WTC11 (cell line): ENCODE measurements at regions not wholly inside any gene's neighbourhood (a gene's known extent, or its start where the extent isn't known, plus 50 kb on each side); places are given as distances from the start of the nearest gene placed in this dataset.

ENCODE experiments used
- ATAC-seq: fragments of 200-7000 bp; cut with Tn5 transposase; 2 replicates; pipeline ENCODE4 v1.10.0; 2021; ENCODE audit warnings: mild to moderate bottlenecking, moderate library complexity
- CTCF ChIA-PET: fragments of 300-600 bp; sonication (Branson Sonifier 250); formaldehyde crosslinking; loops from one replicate; lab custom pipeline; 2021; ENCODE audit warnings: antibody characterized with exemption; lab: Charles Lee
- POLR2A ChIA-PET: fragments of 350-600 bp; sonication (Branson Sonifier 250); formaldehyde crosslinking; loops from one replicate; lab custom pipeline; 2021; ENCODE audit warnings: antibody characterized with exemption; lab: Charles Lee
- DNase-seq: peaks from one replicate; pipeline ENCODE4 v3.0.0; 2021; ENCODE audit warnings: low spot score
- H3K27ac Mint-ChIP-seq: 2 replicates; pipeline ENCODE4 v1.8.0; 2021; ENCODE audit warnings: mixed read lengths
- H3K27me3 Mint-ChIP-seq: 2 replicates; pipeline ENCODE4 v1.8.0; 2021; ENCODE audit warnings: low read depth, mild to moderate bottlenecking, moderate library complexity, mixed read lengths
- H3K36me3 Mint-ChIP-seq: 2 replicates; pipeline ENCODE4 v1.8.0; 2021; ENCODE audit warnings: mixed read lengths
- H3K4me1 Mint-ChIP-seq: 2 replicates; pipeline ENCODE4 v1.8.0; 2022; ENCODE audit warnings: mixed read lengths
- H3K4me3 Mint-ChIP-seq: 2 replicates; pipeline ENCODE4 v1.8.0; 2021; ENCODE audit warnings: mild to moderate bottlenecking, moderate library complexity, mixed read lengths
- H3K9me3 Mint-ChIP-seq: 2 replicates; pipeline ENCODE4 v1.8.0; 2021; ENCODE audit warnings: mixed read lengths
- GABPB1 ChIP-seq: sonication (generic); formaldehyde crosslinking; IDR thresholded peaks from 2 replicates; pipeline ENCODE4 v1.8.1; 2023; ENCODE audit warnings: mild to moderate bottlenecking, missing genetic modification reagents
- KAT7 ChIP-seq: sonication (generic); formaldehyde crosslinking; IDR thresholded peaks from 2 replicates; pipeline ENCODE4 v1.8.1; 2023; ENCODE audit warnings: missing genetic modification reagents, mild to moderate bottlenecking, borderline replicate concordance
- PRRX2 ChIP-seq: fragments of 250-450 bp; sonication (Bioruptor Pico); IDR thresholded peaks from 2 replicates; pipeline ENCODE4 v1.8.0; 2021; ENCODE audit warnings: mild to moderate bottlenecking
- SMAD3 ChIP-seq: sonication (generic); formaldehyde crosslinking; IDR thresholded peaks from 2 replicates; pipeline ENCODE4 v1.8.0; 2022; ENCODE audit warnings: missing genetic modification reagents, mild to moderate bottlenecking, borderline replicate concordance
- TEAD1 ChIP-seq: sonication (generic); formaldehyde crosslinking; IDR thresholded peaks from 2 replicates; pipeline ENCODE4 v1.8.0; 2022; ENCODE audit warnings: mild to moderate bottlenecking, missing genetic modification reagents
- ZNF138 ChIP-seq: sonication (generic); formaldehyde crosslinking; conservative IDR thresholded peaks from 2 replicates; pipeline ENCODE4 v1.8.1; 2022; ENCODE audit warnings: mild to moderate bottlenecking, moderate library complexity, missing genetic modification reagents
- TF ChIP-seq, protein P1 (sequence below): sonication (generic); formaldehyde crosslinking; IDR thresholded peaks from 2 replicates; pipeline ENCODE4 v1.8.1; 2023; ENCODE audit warnings: mild to moderate bottlenecking, missing genetic modification reagents
- TF ChIP-seq, protein P2 (sequence below): sonication (generic); formaldehyde crosslinking; conservative IDR thresholded peaks from 2 replicates; pipeline ENCODE4 v1.8.1; 2022; ENCODE audit warnings: mild to moderate bottlenecking, missing genetic modification reagents
- TF ChIP-seq, protein P3 (sequence below): sonication (generic); formaldehyde crosslinking; IDR thresholded peaks from 2 replicates; pipeline ENCODE4 v1.8.0; 2023; ENCODE audit warnings: missing genetic modification reagents, mild to moderate bottlenecking, borderline replicate concordance
- TF ChIP-seq, protein P4 (sequence below): sonication (generic); formaldehyde crosslinking; IDR thresholded peaks from 2 replicates; pipeline ENCODE4 v1.8.1; 2023; ENCODE audit warnings: mild to moderate bottlenecking, missing genetic modification reagents, moderate library complexity
- TF ChIP-seq, protein P5 (sequence below): fragments of 200-600 bp; IDR thresholded peaks from 2 replicates; pipeline ENCODE4 v1.8.0; 2022; ENCODE audit warnings: antibody characterized with exemption

DNA sequence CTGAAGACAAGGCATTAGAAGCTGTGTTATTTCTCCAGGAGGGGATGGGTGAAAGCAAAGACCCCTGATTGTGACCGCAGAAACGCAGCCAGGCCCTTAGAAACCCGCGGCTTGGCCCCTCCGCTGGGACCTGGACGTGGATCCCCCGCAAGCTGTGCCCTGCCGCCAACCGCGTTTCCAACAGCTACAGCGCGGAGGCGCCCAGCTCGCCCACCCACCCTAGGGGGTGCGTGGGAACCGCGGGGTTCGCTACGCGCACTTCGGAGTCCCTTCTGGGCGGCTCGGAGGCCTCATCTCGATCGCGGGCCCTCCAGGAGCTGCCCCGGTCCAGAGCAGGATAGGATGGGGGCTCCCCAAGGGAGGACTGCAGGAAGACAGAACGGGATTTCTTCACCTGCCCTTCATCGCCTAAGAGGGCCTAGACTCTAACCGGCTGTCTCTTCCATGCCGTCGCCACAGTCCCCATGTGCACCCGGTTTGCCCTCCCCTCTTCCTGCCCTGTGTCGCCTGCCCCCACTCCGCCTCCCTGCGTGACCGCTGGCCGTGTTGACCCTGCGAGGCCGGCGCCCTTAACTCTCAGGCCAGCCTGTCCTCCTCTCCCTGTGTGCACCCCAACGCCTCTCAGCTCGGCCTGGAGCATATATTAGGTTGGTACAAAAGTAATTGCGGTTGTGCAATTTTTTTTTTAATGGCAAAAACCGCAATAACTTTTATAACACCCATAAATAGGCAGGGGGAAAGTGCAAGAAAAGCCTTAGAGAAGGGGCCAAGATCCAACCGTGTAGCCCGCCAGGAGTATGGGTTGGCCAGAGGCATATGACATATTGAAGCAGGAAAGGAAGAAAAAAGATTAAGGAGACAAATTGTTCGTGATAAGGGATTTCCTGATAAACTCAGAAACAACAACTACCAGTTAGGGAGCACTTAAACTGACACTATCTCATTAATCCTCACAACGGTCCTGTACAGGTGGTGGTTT, 68.1 kb upstream of the FREM1 start (continued):
- TF ChIP-seq, protein P1, sequence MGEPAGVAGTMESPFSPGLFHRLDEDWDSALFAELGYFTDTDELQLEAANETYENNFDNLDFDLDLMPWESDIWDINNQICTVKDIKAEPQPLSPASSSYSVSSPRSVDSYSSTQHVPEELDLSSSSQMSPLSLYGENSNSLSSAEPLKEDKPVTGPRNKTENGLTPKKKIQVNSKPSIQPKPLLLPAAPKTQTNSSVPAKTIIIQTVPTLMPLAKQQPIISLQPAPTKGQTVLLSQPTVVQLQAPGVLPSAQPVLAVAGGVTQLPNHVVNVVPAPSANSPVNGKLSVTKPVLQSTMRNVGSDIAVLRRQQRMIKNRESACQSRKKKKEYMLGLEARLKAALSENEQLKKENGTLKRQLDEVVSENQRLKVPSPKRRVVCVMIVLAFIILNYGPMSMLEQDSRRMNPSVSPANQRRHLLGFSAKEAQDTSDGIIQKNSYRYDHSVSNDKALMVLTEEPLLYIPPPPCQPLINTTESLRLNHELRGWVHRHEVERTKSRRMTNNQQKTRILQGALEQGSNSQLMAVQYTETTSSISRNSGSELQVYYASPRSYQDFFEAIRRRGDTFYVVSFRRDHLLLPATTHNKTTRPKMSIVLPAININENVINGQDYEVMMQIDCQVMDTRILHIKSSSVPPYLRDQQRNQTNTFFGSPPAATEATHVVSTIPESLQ (CRISPR knock-in tag) = no peak
- TF ChIP-seq, protein P2, sequence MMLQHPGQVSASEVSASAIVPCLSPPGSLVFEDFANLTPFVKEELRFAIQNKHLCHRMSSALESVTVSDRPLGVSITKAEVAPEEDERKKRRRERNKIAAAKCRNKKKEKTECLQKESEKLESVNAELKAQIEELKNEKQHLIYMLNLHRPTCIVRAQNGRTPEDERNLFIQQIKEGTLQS (CRISPR knock-in tag) = no peak
- TF ChIP-seq, protein P3, sequence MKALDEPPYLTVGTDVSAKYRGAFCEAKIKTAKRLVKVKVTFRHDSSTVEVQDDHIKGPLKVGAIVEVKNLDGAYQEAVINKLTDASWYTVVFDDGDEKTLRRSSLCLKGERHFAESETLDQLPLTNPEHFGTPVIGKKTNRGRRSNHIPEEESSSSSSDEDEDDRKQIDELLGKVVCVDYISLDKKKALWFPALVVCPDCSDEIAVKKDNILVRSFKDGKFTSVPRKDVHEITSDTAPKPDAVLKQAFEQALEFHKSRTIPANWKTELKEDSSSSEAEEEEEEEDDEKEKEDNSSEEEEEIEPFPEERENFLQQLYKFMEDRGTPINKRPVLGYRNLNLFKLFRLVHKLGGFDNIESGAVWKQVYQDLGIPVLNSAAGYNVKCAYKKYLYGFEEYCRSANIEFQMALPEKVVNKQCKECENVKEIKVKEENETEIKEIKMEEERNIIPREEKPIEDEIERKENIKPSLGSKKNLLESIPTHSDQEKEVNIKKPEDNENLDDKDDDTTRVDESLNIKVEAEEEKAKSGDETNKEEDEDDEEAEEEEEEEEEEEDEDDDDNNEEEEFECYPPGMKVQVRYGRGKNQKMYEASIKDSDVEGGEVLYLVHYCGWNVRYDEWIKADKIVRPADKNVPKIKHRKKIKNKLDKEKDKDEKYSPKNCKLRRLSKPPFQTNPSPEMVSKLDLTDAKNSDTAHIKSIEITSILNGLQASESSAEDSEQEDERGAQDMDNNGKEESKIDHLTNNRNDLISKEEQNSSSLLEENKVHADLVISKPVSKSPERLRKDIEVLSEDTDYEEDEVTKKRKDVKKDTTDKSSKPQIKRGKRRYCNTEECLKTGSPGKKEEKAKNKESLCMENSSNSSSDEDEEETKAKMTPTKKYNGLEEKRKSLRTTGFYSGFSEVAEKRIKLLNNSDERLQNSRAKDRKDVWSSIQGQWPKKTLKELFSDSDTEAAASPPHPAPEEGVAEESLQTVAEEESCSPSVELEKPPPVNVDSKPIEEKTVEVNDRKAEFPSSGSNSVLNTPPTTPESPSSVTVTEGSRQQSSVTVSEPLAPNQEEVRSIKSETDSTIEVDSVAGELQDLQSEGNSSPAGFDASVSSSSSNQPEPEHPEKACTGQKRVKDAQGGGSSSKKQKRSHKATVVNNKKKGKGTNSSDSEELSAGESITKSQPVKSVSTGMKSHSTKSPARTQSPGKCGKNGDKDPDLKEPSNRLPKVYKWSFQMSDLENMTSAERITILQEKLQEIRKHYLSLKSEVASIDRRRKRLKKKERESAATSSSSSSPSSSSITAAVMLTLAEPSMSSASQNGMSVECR = no peak
- TF ChIP-seq PRRX2 (CRISPR knock-in tag) = no peak

DNA sequence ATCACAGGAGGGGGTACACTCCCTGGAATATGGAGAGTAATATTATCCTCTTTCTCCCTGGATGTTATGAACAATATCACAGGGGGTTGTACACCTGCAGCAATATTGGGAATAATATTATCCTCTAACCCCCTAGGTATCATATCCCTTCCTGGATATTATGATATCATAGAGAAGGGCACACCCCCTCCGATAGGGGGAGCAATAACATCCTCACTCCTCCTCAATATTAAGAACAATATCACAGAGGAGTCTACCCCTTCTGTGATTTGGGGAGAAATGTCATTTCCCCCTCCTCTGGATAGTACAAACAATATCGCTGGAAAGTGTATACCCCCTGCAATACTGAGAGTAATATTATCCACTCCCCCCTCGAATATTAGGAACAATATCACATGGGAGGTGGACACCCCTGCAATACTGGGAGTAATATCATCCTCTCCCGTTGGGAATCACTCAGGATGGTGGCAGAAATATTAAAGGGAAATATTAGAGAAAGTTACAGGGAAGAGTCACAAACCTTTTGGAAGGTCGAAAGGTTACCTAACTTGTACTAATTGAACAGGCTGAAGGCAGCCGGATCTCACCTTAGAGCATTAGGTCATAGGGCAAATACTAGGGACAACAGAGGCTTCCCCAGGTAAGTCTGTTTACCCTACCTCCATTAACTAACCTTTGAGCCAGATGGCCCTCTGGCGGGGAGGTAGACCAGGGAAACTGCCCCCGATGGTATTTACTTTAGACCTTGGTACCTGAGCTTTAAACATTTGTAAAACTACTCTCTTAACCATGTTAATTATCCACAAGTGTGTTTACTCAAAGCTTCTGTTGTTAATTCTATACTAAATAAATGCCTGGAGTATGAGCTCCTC, 57.5 kb upstream of the FREM1 start:
- DNase-seq = no peak
- H3K36me3 Mint-ChIP-seq = peaks cover 3% of the 10 kb centered on the region; the same call in 1 of the 2 replicates
- peaks cover 11% of the 10 kb centered on the region for H3K4me1 Mint-ChIP-seq
- peak; percentile 46; the same call in 1 of the 2 replicates for TF ChIP-seq GABPB1 (CRISPR knock-in tag)
- TF ChIP-seq, protein P4, sequence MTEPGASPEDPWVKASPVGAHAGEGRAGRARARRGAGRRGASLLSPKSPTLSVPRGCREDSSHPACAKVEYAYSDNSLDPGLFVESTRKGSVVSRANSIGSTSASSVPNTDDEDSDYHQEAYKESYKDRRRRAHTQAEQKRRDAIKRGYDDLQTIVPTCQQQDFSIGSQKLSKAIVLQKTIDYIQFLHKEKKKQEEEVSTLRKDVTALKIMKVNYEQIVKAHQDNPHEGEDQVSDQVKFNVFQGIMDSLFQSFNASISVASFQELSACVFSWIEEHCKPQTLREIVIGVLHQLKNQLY = no peak
- H3K9me3 Mint-ChIP-seq = peaks cover 9% of the 10 kb centered on the region
- no peak overlapping the region for H3K27ac Mint-ChIP-seq
- no peak overlapping the region for H3K4me3 Mint-ChIP-seq
- POLR2A ChIA-PET = no interaction called here
- CTCF ChIA-PET = no interaction called here
- ATAC-seq = no peak
- H3K27me3 Mint-ChIP-seq = no peaks in the 10 kb centered on the region; the same call in 1 of the 2 replicates

DNA sequence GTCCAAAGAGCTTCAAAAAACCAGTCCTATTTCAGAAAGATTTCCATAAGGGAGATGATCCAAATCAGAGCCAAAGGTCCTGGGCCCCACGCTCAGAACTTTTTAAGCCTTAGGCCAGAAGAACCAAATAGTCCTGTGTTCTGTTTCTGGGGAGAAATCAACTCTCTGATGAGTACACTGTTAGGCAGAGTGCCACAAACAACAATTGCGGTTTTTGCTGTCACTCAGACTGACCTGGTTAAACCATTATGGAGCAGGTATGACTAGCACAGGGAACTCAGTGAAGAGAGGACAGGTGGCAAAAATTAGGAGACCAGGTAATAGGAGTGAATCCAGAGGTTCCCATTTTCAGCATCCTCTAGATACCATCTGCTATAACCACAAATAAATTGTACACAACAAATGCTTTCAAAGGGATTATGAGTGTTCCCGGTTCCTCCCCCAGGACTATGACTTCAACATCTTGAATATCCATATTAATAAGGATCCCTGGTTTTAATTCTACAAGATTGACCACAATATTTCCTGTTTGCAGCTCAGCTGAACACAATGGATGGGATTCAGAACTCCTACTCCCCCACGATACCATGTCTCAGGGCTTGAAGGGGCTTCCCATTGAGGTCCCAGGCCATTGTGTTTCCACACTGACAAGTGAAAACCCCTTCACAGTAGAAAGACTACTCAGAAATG, 52.1 kb upstream of the FREM1 start:
- DNase-seq = no peak
- Mint-ChIP-seq H3K4me1 (peaks cover 6% of the 10 kb centered on the region), H3K4me3 (no peak overlapping the region), H3K9me3 (peaks cover 4% of the 10 kb centered on the region; the same call in 1 of the 2 replicates), H3K27me3 (no peaks in the 10 kb centered on the region), H3K27ac (no peak overlapping the region), H3K36me3 (no peaks in the 10 kb centered on the region)
- ChIA-PET CTCF (no interaction called here), POLR2A (no interaction called here)
- ATAC-seq = no peak
- TF ChIP-seq SMAD3 (CRISPR knock-in tag) (no peak), TEAD1 (CRISPR knock-in tag) (no peak), ZNF138 (CRISPR knock-in tag) (no peak), KAT7 (CRISPR knock-in tag) (no peak)
- TF ChIP-seq, protein P5, sequence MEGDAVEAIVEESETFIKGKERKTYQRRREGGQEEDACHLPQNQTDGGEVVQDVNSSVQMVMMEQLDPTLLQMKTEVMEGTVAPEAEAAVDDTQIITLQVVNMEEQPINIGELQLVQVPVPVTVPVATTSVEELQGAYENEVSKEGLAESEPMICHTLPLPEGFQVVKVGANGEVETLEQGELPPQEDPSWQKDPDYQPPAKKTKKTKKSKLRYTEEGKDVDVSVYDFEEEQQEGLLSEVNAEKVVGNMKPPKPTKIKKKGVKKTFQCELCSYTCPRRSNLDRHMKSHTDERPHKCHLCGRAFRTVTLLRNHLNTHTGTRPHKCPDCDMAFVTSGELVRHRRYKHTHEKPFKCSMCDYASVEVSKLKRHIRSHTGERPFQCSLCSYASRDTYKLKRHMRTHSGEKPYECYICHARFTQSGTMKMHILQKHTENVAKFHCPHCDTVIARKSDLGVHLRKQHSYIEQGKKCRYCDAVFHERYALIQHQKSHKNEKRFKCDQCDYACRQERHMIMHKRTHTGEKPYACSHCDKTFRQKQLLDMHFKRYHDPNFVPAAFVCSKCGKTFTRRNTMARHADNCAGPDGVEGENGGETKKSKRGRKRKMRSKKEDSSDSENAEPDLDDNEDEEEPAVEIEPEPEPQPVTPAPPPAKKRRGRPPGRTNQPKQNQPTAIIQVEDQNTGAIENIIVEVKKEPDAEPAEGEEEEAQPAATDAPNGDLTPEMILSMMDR = no peak
